HG02623 (cell line): ENCODE measurements at regions not wholly inside any gene's neighbourhood (a gene's known extent, or its start where the extent isn't known, plus 50 kb on each side); places are given as distances from the start of the nearest gene placed in this dataset.

Experiments
- ATAC-seq: cut with Tn5 transposase; IDR thresholded peaks from one replicate; pipeline ENCODE4 v1.9.1; 2021; ENCODE audit warnings: moderate library complexity; ENCODE audit not compliant: unreplicated experiment

- ATAC-seq: no peak
Observed at GRCh38 chr16:55949518-55949917, 74.3 kb upstream of the CES5A start.

GRCh38 chr16:55948230-55948629 lies 73.1 kb upstream of the CES5A start:
- no peak for ATAC-seq

GRCh38 chr16:55947366-55947765 lies 72.2 kb upstream of the CES5A start:
- no peak for ATAC-seq

GRCh38 chr16:55944377-55944802 lies 69.2 kb upstream of the CES5A start:
- ATAC-seq: no peak

GRCh38 chr16:55943267-55943666 lies 68.1 kb upstream of the CES5A start:
- no peak for ATAC-seq

- ATAC-seq: no peak
Observed at GRCh38 chr16:55942821-55943220, 67.6 kb upstream of the CES5A start.

- ATAC-seq: no peak
Observed at GRCh38 chr16:55941552-55941951, 66.4 kb upstream of the CES5A start.

- ATAC-seq: no peak
Observed at GRCh38 chr16:55938126-55938525, 63.0 kb upstream of the CES5A start.

GRCh38 chr16:55933038-55933437 lies 57.9 kb upstream of the CES5A start:
- no peak for ATAC-seq

GRCh38 chr16:55930036-55930435 lies 54.9 kb upstream of the CES5A start:
- ATAC-seq: no peak

- no peak for ATAC-seq
Observed at GRCh38 chr16:55929181-55929580, 54.0 kb upstream of the CES5A start.

GRCh38 chr16:55925242-55925641 lies 50.1 kb upstream of the CES5A start:
- no peak for ATAC-seq
